ENCODE measurements at regions not wholly inside any gene's neighbourhood (a gene's known extent, or its start where the extent isn't known, plus 50 kb on each side); places are given as distances from the start of the nearest gene placed in this dataset.

DNA sequence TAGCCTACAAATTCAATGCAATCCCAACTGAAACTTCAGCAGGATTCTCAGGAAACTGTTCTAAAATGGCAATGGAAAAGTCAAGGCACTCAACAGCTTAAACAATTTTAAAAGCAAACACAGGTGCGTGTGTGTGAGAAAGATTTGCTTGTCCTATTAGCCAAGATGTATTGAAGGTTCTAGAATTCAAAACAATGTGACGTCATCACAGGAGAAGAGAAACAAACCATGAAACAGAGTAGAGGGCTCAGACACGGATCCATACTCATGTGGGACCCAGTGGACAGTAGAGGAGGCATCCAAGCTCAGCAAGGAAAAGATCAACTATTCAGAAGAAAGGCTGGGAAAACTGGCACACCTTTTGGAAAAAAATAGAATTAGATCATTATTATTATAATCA, 152.8 kb upstream of the DHRS4 start:
- TF ChIP-seq, protein P1, sequence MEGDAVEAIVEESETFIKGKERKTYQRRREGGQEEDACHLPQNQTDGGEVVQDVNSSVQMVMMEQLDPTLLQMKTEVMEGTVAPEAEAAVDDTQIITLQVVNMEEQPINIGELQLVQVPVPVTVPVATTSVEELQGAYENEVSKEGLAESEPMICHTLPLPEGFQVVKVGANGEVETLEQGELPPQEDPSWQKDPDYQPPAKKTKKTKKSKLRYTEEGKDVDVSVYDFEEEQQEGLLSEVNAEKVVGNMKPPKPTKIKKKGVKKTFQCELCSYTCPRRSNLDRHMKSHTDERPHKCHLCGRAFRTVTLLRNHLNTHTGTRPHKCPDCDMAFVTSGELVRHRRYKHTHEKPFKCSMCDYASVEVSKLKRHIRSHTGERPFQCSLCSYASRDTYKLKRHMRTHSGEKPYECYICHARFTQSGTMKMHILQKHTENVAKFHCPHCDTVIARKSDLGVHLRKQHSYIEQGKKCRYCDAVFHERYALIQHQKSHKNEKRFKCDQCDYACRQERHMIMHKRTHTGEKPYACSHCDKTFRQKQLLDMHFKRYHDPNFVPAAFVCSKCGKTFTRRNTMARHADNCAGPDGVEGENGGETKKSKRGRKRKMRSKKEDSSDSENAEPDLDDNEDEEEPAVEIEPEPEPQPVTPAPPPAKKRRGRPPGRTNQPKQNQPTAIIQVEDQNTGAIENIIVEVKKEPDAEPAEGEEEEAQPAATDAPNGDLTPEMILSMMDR (conservative IDR thresholded peaks at IDR 0.05; ENCODE audit: low read depth, low read length): no peak
- TF ChIP-seq EZH2 (IDR thresholded peaks at IDR 0.05; ENCODE audit: low read length, unreplicated experiment) (no peak), EZH2phosphoT487 (IDR thresholded peaks at IDR 0.05; ENCODE audit: borderline replicate concordance, low read length) (no peak)

Measured in PC-3 (cell line).